HG03432 (cell line): ENCODE measurements at regions not wholly inside any gene's neighbourhood (a gene's known extent, or its start where the extent isn't known, plus 50 kb on each side); places are given as distances from the start of the nearest gene placed in this dataset.

Experiments used
- ATAC-seq: cut with Tn5 transposase; IDR thresholded peaks from one replicate; pipeline ENCODE4 v1.9.1; 2021; ENCODE audit warnings: mild to moderate bottlenecking, moderate library complexity; ENCODE audit not compliant: unreplicated experiment

DNA sequence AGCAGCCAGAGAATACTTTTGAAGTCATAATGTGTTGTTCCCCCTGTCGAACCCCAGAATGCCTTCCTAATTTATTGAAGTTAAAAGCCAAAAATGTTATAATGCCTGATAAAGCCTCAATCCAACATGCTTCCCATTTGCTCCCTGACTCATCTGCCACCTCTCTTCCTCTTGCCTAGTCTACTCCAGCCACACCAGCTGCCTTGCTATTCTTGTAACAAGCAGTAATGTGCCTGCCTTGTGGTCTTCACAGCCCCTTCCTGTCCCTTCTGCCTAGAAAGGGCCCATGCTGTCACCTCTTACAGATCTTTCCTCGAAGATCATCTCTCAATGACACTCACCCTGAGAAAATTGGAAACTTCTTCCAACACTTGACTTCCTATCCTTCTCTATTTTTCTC, 231.6 kb upstream of the CDH2 start:
- ATAC-seq = no peak

DNA sequence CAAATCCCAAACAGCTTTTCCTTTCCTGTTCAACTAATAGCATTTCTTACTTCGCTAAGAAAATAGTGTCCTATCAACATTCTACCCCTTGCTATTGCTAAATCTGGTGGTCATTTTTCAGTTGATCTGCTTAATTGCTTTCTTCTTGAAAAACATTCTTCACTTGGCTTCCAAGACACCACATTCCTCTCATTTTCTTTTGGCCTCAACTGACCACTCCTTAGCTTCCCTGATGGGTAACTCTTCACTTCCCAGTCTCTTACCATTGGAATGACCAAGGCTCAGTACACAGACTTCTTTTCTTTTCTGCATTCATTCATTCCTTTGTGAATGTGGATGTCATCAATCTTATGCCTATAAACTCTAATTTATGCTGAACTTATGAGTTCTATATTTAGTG, 230.8 kb upstream of the CDH2 start:
- no peak for ATAC-seq

DNA sequence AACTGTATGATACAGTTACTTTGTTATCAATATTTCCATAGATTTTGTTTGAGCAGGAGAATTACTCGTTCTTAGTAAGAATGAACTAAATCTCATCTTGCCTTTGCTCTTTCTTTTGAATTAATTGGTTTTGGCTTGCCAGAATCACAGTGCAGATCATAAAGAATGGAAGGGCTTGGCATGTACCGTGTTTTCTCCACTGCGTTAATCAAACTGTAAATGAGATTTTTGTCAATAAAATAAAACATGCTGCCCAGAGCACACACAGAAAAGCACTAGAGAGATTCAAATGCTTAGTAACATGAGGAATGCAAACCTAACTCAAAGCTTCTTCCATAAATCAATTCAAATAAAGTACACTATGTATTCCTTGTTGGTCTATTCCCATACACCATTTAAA, 229.6 kb upstream of the CDH2 start:
- ATAC-seq = no peak

DNA sequence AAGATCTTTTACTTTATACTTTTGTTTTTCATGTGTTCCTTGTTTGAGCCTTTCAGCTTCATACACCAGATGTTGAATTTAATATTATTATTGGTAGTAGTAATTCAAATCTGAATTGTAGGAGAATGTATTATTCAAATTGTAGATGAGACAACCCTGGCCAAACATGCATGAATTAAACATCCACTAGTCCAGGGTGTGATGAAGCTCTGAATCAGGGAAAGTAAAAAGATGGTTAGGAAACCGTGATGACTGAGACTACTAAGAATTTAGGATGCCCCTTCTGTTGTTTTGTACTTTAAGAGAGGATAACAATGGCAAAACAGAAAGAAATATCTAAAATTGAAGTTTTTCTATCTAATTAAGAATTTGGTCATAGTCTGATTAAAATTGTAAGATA, 227.8 kb upstream of the CDH2 start:
- no peak for ATAC-seq

DNA sequence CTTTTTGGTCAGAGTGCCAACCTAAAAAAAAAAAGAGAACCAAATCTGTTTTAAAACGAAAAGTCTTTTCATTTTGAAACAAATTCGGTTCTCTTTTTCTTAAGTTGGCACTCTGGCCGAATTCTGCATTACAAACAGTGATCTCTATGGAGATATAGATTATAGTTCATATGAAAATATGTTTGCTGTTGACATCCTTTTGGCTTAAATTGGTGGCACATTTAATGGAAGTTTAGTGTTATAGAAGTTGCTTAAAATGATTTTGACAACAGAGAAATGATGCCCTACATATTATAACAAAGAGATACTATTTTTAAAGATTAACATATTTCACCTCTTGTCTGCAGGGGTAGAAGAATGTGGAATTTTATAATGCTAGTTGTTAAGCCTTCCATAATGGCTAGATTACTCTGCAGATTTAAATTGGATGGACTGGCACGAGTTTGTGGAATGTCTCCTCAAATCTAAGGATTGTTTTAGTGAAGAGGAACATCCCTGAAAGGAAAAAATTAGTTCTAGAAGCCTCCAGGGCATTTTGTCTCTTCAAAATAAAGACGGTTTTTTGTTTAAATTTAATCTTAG, 222.9 kb upstream of the CDH2 start:
- ATAC-seq = no peak

DNA sequence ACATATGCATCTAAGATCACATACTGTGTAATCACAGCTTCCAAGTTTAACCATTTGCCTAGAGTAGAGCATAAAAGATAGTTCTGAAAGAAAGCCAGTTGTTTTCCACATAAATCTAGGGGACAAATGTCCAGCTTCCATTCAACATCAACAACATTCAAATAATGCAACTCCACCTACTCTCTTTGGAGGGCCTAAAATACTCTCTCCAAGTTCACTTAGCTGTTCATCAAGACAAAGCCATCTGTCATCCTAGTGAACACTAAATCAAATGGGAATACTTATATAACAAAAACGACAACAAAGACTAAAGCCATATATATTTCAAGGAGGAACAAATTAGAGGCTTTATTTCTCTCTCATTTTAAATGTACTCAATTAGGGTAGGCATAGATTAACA, 221.5 kb upstream of the CDH2 start:
- no peak for ATAC-seq

DNA sequence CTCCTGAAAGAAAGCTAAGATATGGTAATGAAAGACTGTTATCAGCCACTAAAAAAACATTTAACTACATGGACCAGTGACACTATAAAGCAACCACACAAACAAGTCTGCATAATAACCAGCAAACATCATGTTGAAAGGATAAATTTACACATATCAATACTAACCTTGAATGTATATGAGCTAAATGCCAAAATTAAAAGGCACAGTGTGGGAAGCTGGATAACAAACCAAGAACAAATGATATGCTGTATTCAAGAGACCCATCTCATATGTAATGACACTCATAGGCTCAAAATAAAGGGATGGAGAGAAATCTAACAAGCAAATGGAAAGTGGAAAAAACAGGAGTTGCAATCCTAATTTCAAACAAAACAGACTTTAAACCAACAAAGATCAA, 213.1 kb upstream of the CDH2 start:
- ATAC-seq = no peak

DNA sequence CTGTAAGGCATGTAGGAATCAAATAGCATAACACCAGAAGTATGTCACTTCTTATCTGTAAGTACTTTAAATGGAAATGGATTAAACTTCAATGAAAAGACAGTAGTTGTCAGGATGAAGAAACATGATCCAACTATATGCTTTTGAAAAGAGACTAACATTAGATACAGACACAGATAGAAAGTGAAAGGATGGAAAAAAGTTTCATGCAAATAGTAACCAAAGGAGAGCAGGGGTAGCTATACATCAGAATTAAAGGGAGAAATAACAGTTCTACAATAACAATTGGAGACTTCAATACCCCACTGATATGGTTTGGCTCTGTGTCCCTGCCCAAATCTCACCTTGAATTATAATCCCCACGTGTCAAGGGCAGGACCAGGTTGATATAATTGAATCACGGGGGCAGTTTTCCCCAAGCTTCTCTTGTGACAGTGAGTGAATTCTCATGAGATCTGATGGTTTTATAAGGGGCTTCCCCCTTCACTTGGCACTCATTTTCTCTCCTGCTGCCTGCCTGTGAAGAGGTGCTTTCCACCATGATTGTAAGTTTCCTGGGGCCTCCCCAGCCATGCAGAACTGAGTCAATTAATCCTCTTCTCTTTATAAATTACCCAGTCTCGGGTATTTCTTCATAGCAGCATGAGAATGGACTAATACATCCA, 205.4 kb upstream of the CDH2 start:
- ATAC-seq = peak; percentile 65

DNA sequence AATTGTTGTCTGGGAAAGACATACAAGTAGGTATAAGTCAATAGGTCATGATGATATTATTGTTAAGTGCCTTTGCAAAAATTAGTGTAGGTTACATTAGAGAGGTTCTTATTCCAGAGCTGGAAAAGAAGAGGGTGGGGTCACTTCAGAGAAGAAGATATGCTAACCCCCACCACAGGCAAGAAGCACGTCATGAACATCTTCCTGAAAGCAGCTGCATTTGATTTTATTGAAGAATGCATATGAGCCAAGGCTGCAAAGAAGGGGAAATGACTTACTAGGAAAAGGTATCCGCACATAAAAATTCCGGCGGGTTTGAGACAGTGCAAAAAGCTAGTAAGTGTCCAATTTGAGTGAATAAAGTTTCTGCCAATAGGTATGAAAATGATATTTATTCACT, 195.3 kb upstream of the CDH2 start:
- no peak for ATAC-seq

DNA sequence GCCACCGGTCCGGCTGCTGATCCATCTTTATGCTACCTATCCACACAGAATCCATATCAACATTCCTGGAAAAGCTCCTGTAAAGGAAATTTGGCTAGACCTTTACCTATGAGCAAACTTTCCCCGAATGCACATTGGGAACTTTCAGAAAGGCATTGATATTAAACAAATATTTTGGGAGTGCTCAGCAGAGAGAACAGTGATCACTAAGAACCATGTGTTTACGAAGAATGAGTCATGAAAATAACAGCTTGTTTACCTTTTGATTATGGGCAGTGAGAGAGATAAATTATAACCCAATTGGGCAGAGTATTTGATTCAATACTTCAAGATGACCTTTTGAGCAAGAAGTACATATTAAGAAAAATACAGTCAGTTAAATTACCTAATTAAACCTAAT, 189.7 kb upstream of the CDH2 start:
- no peak for ATAC-seq

DNA sequence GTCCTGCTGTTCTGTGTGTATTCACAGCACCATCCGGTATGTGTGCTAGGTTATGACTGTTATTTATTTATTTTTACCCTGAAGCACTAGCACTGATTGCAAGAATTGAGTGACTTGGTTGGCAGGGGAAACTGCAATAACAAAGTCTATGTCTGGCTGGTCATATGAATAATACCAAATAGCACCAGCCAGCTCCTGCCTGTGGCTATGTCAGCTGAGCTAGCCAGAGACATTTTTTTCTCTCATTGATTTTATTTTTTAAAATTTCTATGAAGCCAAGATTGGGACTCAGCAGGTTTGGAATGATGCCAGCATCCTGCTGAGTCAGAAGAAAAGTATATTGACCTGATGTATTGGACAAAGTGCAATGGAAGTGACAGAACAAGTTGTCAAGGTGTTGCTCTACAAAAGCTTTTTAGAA, 188.5 kb upstream of the CDH2 start:
- ATAC-seq = no peak

DNA sequence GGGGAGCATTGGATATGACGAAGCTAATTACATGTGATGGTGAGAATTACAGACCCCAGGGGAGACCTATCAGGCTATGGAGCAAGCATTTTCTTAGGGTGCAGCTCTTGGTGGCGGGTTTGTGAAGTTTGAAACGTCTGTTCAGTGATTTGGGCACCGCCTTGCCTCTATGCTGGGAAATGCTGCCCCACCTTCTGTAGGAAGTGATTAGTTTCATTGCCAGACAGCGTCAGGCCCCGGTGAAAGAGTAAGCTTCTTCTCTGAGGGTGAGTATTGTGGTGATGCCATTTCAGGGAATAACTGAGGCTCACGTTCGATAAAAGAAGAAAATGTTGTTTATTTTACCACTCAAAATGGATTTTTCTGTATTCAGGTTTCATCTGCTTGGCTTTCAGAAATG, 186.2 kb upstream of the CDH2 start:
- no peak for ATAC-seq

DNA sequence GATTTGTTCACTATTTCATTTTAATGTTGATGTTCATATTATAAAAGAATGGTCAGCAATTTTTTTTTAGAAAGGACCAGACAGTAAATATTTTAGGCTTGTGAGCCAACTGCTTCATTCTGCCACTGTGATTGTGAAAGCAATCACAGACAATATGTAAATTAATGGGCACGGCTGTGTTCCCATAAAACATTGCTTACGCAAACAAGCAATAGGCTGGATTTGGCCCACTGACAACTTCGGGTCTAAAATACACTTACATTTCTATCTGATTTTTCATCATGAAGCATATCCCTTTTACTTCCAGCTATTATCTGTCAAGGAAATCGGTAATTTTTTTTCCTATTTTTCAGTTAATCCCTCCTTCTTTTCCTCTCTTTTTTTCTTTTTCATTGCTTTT, 182.2 kb upstream of the CDH2 start:
- no peak for ATAC-seq

DNA sequence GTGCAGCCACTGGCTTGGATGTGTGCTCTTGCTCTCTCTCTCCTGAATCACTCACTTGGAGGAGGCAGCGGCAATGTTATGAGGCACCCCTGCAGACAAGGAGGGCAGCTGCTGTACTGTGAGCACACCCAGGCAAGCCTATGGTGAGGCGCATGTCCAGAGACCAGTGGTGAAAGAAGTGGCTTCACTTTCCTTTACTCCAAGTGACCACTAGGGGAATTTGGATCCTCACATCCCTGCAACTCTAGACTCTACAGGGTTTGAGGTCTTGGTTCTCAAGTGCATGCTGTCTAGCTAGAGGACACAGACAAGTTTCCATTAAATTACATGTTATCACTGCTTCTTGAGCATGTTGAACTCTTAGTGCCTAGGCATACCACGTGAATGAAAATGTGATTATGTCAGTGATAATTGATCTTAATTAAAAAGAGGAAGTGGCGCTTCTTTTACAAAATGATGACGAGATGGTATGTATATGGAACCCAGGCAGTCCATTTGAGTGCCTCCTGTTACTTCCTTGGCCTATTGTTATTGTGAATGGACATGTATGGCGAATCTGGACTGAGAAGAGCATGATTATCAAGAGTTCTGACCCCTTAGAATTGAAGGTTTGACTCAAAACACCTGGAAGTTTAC, 181.0 kb upstream of the CDH2 start:
- ATAC-seq = no peak

DNA sequence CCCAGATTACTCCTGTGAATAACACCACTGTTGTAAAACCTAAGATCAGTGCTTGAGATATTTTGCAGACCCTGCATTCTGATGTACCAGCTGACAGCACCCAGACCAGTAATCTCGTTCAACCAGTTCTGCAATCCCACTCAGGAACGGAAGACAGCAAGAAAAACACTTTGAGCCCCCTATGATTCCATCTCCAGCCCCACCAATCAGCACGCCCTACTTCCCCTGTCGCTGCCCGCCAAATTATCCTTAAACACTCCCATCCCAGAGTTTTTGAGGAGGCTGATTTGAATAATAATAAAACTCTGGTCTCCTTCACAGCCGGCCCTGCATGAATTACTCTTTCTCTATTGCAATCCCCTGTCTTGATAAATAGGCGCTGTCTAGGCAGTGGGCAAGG, 173.9 kb upstream of the CDH2 start:
- ATAC-seq = no peak

DNA sequence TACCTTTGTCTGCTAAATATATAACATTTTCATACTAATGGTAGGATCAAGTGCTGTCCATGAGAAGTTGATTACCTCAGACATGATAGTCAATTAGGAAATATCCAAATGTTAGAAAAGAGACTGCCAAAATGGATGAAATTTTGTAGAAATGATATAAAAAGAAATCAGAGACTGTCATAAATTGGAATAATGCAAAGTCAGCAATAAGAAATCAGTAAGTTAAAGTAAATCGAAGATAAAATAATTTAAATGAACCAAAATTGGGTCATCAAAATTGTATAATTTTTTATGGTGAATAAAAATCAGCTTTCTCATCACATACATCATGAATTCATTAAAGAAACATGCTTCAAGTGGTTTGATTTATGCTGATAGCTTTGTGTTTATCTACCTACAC, 165.3 kb upstream of the CDH2 start:
- no peak for ATAC-seq

DNA sequence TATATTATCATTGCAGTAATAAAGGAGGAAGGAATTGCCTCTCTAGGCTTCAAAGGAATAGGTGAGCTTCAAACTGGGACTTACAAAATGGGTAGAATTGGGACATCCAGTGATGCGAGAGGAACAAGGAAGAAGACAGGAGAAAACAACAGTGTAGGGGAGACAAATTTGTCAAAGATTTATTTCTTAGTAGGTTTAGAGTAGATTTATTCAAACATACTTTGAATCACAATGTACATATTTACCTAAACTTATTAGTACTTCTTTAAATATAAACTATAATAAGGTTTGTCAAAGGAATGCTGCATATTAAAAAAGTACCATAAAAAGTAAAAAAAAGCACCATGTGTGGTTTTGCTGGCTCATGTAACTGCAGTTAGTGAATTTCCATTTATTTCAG, 161.4 kb upstream of the CDH2 start:
- ATAC-seq = no peak

DNA sequence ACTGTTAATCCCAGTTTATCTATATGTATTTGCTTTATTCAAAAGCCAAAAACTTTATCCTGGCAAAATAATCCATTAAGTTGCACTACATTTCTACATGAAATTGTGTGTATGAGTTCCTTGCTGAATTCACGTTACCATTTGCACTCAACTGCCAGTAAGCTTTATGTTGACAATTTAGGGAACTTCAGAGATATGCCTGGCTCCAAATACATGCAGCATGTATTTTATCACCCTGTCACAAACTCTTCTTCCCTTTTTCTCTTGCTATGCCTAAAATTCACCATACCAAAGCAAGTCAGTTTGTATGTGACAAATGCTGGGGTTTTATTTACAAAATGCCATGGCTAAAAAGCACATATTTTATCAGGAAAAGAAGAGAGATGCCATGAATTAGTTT, 157.6 kb upstream of the CDH2 start:
- no peak for ATAC-seq

DNA sequence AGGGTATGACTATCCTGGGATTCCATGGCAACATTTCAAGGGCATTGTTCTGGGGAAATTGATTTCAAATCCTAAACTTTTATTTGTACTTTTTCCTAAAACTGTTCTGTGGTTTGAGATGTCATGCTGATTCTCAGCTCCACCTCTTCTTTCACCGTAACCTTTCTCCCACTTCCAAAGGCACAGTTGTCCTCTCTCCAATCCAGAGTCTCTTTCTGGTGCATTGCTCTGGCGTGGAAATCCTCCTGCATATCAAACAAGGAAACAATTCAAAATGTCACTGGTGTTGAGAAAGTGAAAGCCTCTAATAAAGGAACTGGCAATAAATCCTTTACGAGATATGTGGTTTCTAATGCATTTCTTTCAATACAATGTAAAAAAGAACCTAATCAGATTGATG, 155.1 kb upstream of the CDH2 start:
- no peak for ATAC-seq

DNA sequence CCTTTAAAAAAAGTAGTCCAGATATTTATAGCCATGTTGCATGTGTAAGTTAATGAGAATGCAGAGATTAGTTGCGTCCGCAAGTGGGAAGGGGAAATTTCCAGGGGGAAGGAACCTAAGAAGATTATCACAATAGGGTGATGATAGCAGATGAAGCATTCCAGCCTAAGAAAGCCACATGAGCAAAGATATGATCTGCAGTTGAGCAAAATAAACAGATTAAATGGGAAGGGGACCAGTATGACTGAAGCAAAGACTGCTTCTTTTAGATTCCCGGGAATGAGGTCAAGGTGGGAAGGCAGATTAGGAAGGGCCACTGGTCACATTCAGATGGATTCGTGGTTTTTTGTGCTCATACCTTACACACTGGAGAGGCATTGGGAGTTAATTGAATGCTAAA, 154.6 kb upstream of the CDH2 start:
- ATAC-seq = no peak

DNA sequence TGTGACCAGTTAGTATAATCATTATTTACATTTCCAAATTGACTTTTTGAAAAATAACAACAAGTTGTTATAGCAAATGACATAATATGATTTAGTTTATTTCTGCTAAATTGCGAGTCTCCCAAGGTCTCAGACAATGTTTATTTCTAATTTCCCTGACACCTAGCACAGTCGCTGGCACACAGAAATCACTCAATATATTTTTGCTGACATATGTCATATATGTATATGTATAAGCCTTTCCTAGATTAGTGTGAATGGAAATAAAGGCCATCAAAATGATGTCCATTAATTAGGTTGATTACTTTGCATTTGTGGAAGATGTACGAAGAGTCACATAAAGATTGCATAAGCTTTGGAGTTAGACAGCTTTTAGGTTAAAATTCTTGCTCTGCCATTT, 136.7 kb upstream of the CDH2 start:
- ATAC-seq = no peak

DNA sequence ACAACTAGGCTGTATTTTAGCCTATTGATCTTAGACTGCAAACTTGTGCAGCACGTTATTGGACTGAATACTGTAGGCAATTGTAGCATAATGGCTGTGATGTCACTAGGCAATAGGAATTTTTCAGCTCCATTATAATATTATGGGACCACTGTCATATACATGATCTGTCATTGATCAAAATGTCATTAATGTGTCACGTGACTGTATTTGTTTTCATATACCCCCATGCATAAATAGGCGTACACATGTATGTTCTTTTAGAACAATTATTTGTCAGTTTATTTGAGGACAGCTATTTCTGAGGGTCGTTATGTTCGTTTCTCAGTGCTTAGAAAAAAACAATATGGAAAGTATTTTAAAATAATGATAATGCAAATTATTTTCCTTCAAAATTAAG, 111.9 kb upstream of the CDH2 start:
- ATAC-seq = no peak

DNA sequence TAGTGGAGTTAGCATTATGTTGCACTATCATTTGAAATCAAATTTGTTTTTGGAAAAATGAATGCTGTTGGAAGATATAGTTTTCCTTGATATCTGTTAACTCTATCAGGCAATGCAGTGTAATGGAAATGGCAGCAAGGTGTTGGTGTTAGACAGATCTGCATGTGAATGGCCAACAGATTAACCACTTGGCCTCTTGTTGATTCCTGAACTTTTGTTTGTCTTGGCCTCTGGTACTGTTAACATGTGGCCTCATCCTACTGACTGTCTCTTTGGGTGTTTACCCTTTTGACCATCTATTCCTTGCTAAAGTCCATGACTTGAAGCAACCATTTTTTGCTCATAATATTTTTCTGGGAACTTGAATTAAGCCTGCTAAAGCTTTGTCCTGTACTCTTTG, 110.2 kb upstream of the CDH2 start:
- no peak for ATAC-seq
